ENCODE measurements at regions not wholly inside any gene's neighbourhood (a gene's known extent, or its start where the extent isn't known, plus 50 kb on each side); places are given as distances from the start of the nearest gene placed in this dataset.

GRCh38 chr7:42350801-42351200, 113.8 kb upstream of the GLI3 start:
- DNase-seq = no peak

GRCh38 chr7:42348631-42349030, 111.6 kb upstream of the GLI3 start:
- DNase-seq = no peak

- no peak for DNase-seq
These were observed 111.1 kb upstream of the GLI3 start for GRCh38 chr7:42348071-42348470.

GRCh38 chr7:42347616-42348015, 110.6 kb upstream of the GLI3 start:
- no peak for DNase-seq

- DNase-seq = no peak
These were observed 108.7 kb upstream of the GLI3 start for GRCh38 chr7:42345478-42346299.

GRCh38 chr7:42344198-42344755, 107.3 kb upstream of the GLI3 start:
- DNase-seq = no peak

- no peak for DNase-seq
These were observed 105.4 kb upstream of the GLI3 start for GRCh38 chr7:42342381-42342780.

GRCh38 chr7:42340436-42340835, 103.4 kb upstream of the GLI3 start:
- DNase-seq = no peak

- no peak for DNase-seq
These were observed 102.0 kb upstream of the GLI3 start for GRCh38 chr7:42338916-42339540.

- DNase-seq = no peak
These were observed 101.4 kb upstream of the GLI3 start for GRCh38 chr7:42338231-42338915.

GRCh38 chr7:42337225-42337905, 100.4 kb upstream of the GLI3 start:
- no peak for DNase-seq

- DNase-seq = no peak
These were observed 95.7 kb upstream of the GLI3 start for GRCh38 chr7:42332605-42333222.

GRCh38 chr7:42319631-42320030, 82.6 kb upstream of the GLI3 start:
- DNase-seq = no peak

GRCh38 chr7:42315631-42316030, 78.6 kb upstream of the GLI3 start:
- DNase-seq = no peak

GRCh38 chr7:42315103-42315502, 78.1 kb upstream of the GLI3 start:
- no peak for DNase-seq

- no peak for DNase-seq
These were observed 77.7 kb upstream of the GLI3 start for GRCh38 chr7:42314696-42315095.

- DNase-seq = no peak
These were observed 74.2 kb upstream of the GLI3 start for GRCh38 chr7:42311195-42311594.

GRCh38 chr7:42292991-42293521, 56.0 kb upstream of the GLI3 start:
- no peak for DNase-seq

- no peak for DNase-seq
These were observed 52.5 kb upstream of the GLI3 start for GRCh38 chr7:42289473-42289872.

Measured in NCI-H2171 treated with DMSO at 0.1 percent for 48 hours (cell line).